ENCODE measurements at regions not wholly inside any gene's neighbourhood (a gene's known extent, or its start where the extent isn't known, plus 50 kb on each side); places are given as distances from the start of the nearest gene placed in this dataset.

- no peak for DNase-seq
Observed at GRCh38 chr12:59036973-59037762, 116.9 kb upstream of the LRIG3 start.

GRCh38 chr12:59036347-59036746 lies 116.0 kb upstream of the LRIG3 start:
- no peak for DNase-seq

GRCh38 chr12:59031313-59031712 lies 111.0 kb upstream of the LRIG3 start:
- DNase-seq, result no peak

- DNase-seq, result no peak
Observed at GRCh38 chr12:59030415-59030814, 110.1 kb upstream of the LRIG3 start.

GRCh38 chr12:59027199-59027598 lies 106.9 kb upstream of the LRIG3 start:
- DNase-seq, result no peak

GRCh38 chr12:59023861-59024424 lies 103.6 kb upstream of the LRIG3 start:
- DNase-seq, result no peak

- no peak for DNase-seq
Observed at GRCh38 chr12:59020073-59020946, 100.0 kb upstream of the LRIG3 start.

GRCh38 chr12:59014885-59015284 lies 94.6 kb upstream of the LRIG3 start:
- no peak for DNase-seq

- DNase-seq, result no peak
Observed at GRCh38 chr12:59010941-59011340, 90.6 kb upstream of the LRIG3 start.

- no peak for DNase-seq
Observed at GRCh38 chr12:59010118-59010517, 89.8 kb upstream of the LRIG3 start.

- DNase-seq, result no peak
Observed at GRCh38 chr12:59007620-59008019, 87.3 kb upstream of the LRIG3 start.

GRCh38 chr12:59005193-59005955 lies 85.1 kb upstream of the LRIG3 start:
- no peak for DNase-seq

- DNase-seq, result no peak
Observed at GRCh38 chr12:59004456-59004855, 84.2 kb upstream of the LRIG3 start.

- no peak for DNase-seq
Observed at GRCh38 chr12:58995666-58996363, 75.5 kb upstream of the LRIG3 start.

GRCh38 chr12:58988643-58989344 lies 68.5 kb upstream of the LRIG3 start:
- no peak for DNase-seq

- no peak for DNase-seq
Observed at GRCh38 chr12:58981961-58982360, 61.7 kb upstream of the LRIG3 start.

- no peak for DNase-seq
Observed at GRCh38 chr12:58980768-58981167, 60.5 kb upstream of the LRIG3 start.

GRCh38 chr12:58978717-58979116 lies 58.4 kb upstream of the LRIG3 start:
- DNase-seq, result no peak

- no peak for DNase-seq
Observed at GRCh38 chr12:58977476-58977875, 57.2 kb upstream of the LRIG3 start.

- no peak for DNase-seq
Observed at GRCh38 chr12:58976146-58976545, 55.8 kb upstream of the LRIG3 start.
